ENCODE measurements at regions not wholly inside any gene's neighbourhood (a gene's known extent, or its start where the extent isn't known, plus 50 kb on each side); places are given as distances from the start of the nearest gene placed in this dataset.

DNA sequence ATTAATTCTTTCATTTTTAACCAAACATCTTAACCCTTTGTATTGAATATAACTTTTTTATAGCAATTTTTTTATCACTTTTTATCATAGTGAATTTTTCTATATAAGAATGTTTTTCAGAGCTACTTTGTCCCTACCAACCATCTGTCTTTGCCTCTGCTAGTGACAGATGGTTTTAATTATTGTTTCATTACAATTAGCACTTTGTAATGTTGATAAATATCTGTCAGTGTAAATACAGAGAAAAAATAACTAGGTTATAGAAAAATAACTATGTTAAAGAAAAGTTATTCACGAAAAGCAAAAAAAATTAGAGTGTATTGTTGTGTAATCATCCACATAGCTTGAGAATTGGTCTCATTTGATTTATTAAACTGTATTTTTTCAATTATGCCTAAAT lies 91.0 kb upstream of the CDH19 start:
- WGBS, 2 donors: 54 to 57% methylated on average over 1 of the region's 1 CpG
- TF ChIP-seq POLR2A (IDR thresholded peaks at IDR 0.05): no peak
- TF ChIP-seq, protein P1, sequence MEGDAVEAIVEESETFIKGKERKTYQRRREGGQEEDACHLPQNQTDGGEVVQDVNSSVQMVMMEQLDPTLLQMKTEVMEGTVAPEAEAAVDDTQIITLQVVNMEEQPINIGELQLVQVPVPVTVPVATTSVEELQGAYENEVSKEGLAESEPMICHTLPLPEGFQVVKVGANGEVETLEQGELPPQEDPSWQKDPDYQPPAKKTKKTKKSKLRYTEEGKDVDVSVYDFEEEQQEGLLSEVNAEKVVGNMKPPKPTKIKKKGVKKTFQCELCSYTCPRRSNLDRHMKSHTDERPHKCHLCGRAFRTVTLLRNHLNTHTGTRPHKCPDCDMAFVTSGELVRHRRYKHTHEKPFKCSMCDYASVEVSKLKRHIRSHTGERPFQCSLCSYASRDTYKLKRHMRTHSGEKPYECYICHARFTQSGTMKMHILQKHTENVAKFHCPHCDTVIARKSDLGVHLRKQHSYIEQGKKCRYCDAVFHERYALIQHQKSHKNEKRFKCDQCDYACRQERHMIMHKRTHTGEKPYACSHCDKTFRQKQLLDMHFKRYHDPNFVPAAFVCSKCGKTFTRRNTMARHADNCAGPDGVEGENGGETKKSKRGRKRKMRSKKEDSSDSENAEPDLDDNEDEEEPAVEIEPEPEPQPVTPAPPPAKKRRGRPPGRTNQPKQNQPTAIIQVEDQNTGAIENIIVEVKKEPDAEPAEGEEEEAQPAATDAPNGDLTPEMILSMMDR (IDR thresholded peaks at IDR 0.05): no peak
- H3K4me3 ChIP-seq (ENCODE audit: low read depth, poor library complexity, severe bottlenecking): no peak overlapping the region
- DNase-seq (ENCODE audit: low spot score in 2 of 2): no peak
- intact Hi-C loops (cut with DNase I; ENCODE audit: low total_unique reads): no loop called here

DNA sequence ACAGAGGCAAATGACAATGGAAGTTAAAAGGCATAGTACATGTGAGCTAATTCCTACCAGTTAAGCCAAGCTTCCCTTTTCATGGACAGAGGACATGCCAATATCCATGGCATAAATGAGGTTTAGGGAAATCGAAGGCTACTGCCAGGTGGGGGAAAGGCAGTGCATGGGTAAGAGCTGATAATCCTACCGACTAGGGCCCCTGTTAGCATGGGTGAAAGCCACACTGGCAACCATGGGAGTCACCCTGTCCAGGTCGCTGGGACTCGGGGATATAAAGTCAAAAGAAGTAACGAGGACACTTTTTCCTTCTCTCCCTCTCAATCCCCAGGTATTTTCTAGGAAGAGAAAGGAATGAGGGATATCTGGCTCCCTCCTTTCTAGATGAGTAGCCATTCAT lies 83.7 kb upstream of the CDH19 start:
- no peak overlapping the region for H3K4me3 ChIP-seq (ENCODE audit: low read depth, poor library complexity, severe bottlenecking)
- intact Hi-C loops (cut with DNase I; ENCODE audit: low total_unique reads): no loop called here
- DNase-seq (ENCODE audit: low spot score in 2 of 2): no peak
- TF ChIP-seq POLR2A (IDR thresholded peaks at IDR 0.05): no peak
- TF ChIP-seq, protein P1 (IDR thresholded peaks at IDR 0.05): no peak
- 80 to 92% methylated on average over 5 of the region's 5 CpGs for WGBS, 2 donors

DNA sequence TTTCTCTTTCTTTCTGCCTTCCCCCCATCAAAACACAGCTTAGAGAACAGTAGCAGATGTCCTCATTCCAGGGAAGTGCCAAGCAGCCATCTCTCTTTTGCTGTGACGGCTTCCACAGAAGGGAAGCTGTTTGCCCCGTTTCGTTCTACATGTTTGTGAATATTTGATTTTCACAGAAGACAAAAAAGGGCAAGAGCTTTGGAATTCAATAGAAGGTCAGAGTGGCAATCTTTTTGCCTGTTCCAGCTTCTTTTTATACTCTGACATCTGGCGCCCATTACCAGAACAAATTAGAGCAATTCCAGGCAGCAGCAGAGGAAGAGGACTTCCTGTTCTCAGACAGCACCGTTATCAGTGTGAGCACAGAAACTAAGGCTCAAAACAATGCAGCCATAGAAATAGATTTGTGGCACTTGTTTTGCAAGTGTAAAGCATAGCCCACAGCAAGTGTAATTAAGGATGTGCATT lies 79.0 kb upstream of the CDH19 start:
- intact Hi-C loops (cut with DNase I; ENCODE audit: low total_unique reads): no loop called here
- TF ChIP-seq, protein P1 (IDR thresholded peaks at IDR 0.05): no peak
- no peak for TF ChIP-seq POLR2A (IDR thresholded peaks at IDR 0.05)
- no peak overlapping the region for H3K4me3 ChIP-seq (ENCODE audit: low read depth, poor library complexity, severe bottlenecking)
- no peak for DNase-seq (ENCODE audit: low spot score in 2 of 2)
- 11 to 22% methylated on average over 5 of the region's 5 CpGs for WGBS, 2 donors

DNA sequence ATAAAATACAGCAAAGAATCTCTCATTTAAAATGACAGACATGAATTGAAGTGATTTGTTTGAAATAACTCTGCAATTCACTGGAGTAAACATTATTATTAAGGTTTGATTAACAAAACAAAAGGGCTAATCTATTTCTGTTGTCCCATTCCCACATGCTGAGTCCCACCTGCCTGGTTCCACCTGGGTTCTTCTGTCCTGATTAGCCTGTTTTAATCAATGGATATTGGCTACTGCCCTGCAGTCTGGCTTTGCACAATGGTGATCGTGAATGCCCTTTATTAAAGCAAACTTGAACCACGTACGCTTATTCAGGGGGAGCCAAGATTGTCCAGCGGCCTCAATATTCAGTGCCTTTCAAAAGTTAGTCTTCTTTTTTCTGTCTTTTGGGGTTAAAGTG lies 72.8 kb upstream of the CDH19 start:
- DNase-seq (ENCODE audit: low spot score in 2 of 2): no peak
- no peak overlapping the region for H3K4me3 ChIP-seq (ENCODE audit: low read depth, poor library complexity, severe bottlenecking)
- 87 to 95% methylated on average over 4 of the region's 4 CpGs for WGBS, 2 donors
- TF ChIP-seq, protein P1 (IDR thresholded peaks at IDR 0.05): no peak
- TF ChIP-seq POLR2A (IDR thresholded peaks at IDR 0.05): no peak
- intact Hi-C loops (cut with DNase I; ENCODE audit: low total_unique reads): no loop called here

DNA sequence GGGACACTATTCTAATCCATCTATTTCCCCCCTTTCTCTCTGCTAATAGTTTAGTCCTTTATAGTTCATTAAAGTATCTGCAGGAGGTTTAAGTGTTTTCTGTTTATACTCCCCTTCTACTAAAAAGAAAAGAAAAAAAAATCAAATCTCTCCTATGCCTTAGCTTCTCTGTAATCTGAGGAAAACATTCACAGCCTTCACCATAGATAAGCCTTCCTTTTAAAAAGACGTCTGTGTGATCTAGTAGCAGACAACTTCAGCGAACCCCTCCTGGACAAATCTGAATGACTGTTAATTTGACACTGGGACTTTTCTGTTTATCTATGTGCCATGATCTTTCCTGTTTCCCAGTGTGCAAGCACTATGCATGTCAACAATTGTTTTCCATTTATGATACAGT lies 70.4 kb upstream of the CDH19 start:
- no peak for TF ChIP-seq POLR2A (IDR thresholded peaks at IDR 0.05)
- TF ChIP-seq, protein P1 (IDR thresholded peaks at IDR 0.05): no peak
- no peak for DNase-seq (ENCODE audit: low spot score in 2 of 2)
- intact Hi-C loops (cut with DNase I; ENCODE audit: low total_unique reads): no loop called here
- 57 to 70% methylated on average over 2 of the region's 2 CpGs for WGBS, 2 donors
- no peak overlapping the region for H3K4me3 ChIP-seq (ENCODE audit: low read depth, poor library complexity, severe bottlenecking)

DNA sequence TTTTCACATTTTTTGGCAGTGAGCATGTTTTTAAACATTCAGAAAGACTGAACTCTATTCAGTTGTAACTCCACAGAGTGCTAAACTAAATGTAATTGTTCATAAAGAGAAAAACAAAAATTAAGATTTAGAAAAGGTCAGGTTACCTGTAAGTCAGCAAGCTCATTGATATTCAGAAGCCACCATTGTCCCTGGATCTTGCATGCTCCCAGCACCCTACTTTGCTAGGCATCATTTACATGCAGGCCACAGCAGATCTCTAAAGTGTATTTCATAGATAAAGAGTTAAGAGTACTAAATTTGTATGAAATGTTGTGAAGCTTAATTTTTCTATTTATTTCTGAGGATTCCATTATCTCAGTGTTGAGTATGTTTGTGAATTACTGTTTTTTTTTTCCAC lies 64.8 kb upstream of the CDH19 start:
- intact Hi-C loops (cut with DNase I; ENCODE audit: low total_unique reads): no loop called here
- no peak overlapping the region for H3K4me3 ChIP-seq (ENCODE audit: low read depth, poor library complexity, severe bottlenecking)
- TF ChIP-seq POLR2A (IDR thresholded peaks at IDR 0.05): no peak
- TF ChIP-seq, protein P1 (IDR thresholded peaks at IDR 0.05): no peak
- no peak for DNase-seq (ENCODE audit: low spot score in 2 of 2)

All from lower leg skin (tissue), 4 donors.